Testis (tissue), 2 donors: ENCODE measurements at regions not wholly inside any gene's neighbourhood (a gene's known extent, or its start where the extent isn't known, plus 50 kb on each side); places are given as distances from the start of the nearest gene placed in this dataset.

Experiments used
- DNase-seq: peaks from one replicate; pipeline ENCODE4 v3.0.0-alpha.2; 2019
- H3K27ac ChIP-seq, 2 donors: fragments of 200-600 bp; sonication (generic); one replicate each; pipeline ENCODE4 v1.5.1; 2019
- H3K27me3 ChIP-seq: fragments of 200-600 bp; sonication (generic); one replicate; pipeline ENCODE4 v1.5.1; 2019
- H3K36me3 ChIP-seq: fragments of 200-600 bp; sonication (generic); one replicate; pipeline ENCODE4 v1.5.1; 2017; ENCODE audit warnings: low read depth; ENCODE audit errors: missing control alignments
- H3K4me1 ChIP-seq: fragments of 200-600 bp; sonication (generic); one replicate; pipeline ENCODE4 v1.5.1; 2019
- H3K4me3 ChIP-seq, 2 donors: fragments of 200-600 bp; sonication (generic); one replicate each; pipeline ENCODE4 v1.5.1; 2017 to 2019
- H3K9me3 ChIP-seq: fragments of 200-600 bp; sonication (generic); one replicate; pipeline ENCODE4 v1.5.1; 2017
- POLR2A ChIP-seq: fragments of 450-650 bp; IDR thresholded peaks from one replicate; pipeline ENCODE4 v1.6.1; 2017; ENCODE audit warnings: antibody characterized with exemption, mild to moderate bottlenecking, moderate library complexity
- WGBS, 2 donors: methylation state at CpG; one replicate each; pipeline ENCODE4 v1.1.5; 2018; 5-methylcytosine and 5-hydroxymethylcytosine counted together
- intact Hi-C: fragments of 100-400 bp; cut with DNase I; formaldehyde crosslinking; loops from one replicate; pipeline ENCODE4 v1.15.1; 2023; ENCODE audit warnings: low total_unique reads
- TF ChIP-seq, protein P1 (sequence below), 3 experiments: fragments of 450-650 bp in 2 of 3; fragments of 200-600 bp in 1 of 3; sonication (generic) in 1 of 3; IDR thresholded peaks; one replicate each; pipeline ENCODE4 v1.5.1; 2016 to 2019; ENCODE audit warnings: antibody characterized with exemption in 3 of 3, mild to moderate bottlenecking in 2 of 3, moderate library complexity in 1 of 3

DNA sequence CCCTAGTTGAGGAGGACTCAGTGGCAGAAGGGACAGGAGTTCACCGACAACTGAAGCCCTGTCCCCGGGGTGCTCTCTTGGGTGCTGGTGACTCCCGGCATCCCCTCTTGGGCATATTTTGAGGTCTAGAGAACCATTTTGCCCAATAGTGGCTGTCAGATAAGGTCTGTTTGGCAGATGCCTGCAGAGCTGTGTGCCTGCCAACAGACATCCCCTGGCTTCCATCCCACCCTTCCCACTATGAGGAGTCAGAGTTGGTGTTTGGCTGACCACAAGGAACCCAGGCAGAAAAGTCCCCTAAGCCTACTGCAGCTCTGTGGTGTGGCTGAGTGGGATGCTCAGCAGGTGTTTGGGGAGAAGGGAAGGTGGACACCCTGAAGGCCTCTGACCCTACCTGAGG is 207.0 kb downstream of the AUH start:
- H3K4me1 ChIP-seq = peaks cover 4% of the 10 kb centered on the region
- WGBS, 2 donors = 94 to 96% methylated on average over 3 of the region's 3 CpGs
- no peaks in the 10 kb centered on the region for H3K9me3 ChIP-seq
- no peaks in the 10 kb centered on the region for H3K27me3 ChIP-seq
- intact Hi-C loops = no loop called here
- H3K36me3 ChIP-seq = no peaks in the 10 kb centered on the region
- no peak overlapping the region for H3K4me3 ChIP-seq
- no peak for TF ChIP-seq POLR2A
- TF ChIP-seq, protein P1, sequence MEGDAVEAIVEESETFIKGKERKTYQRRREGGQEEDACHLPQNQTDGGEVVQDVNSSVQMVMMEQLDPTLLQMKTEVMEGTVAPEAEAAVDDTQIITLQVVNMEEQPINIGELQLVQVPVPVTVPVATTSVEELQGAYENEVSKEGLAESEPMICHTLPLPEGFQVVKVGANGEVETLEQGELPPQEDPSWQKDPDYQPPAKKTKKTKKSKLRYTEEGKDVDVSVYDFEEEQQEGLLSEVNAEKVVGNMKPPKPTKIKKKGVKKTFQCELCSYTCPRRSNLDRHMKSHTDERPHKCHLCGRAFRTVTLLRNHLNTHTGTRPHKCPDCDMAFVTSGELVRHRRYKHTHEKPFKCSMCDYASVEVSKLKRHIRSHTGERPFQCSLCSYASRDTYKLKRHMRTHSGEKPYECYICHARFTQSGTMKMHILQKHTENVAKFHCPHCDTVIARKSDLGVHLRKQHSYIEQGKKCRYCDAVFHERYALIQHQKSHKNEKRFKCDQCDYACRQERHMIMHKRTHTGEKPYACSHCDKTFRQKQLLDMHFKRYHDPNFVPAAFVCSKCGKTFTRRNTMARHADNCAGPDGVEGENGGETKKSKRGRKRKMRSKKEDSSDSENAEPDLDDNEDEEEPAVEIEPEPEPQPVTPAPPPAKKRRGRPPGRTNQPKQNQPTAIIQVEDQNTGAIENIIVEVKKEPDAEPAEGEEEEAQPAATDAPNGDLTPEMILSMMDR (IDR thresholded peaks at IDR 0.05) = no peak
- no peak for DNase-seq
- H3K27ac ChIP-seq = no peak overlapping the region

DNA sequence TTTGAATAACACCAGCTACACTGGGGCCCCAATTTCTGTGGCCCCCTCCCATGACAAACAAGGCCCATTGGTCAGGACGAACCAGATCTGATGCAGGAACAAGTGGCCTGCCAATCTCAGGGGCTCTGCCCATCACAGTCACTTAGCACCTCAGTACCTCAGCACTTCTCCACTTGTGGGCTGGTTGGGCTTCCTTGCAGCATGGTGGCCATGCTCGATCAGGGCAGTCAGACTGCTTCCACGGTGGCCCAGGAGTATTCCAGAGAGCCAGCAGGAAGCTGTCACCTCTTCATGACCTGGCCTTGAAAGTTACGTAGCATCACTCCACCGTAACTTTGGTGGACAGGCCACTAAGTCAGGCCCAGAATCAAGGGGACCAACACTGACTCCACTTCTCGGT is 206.5 kb downstream of the AUH start:
- TF ChIP-seq POLR2A = no peak
- TF ChIP-seq, protein P1 (IDR thresholded peaks at IDR 0.05) = no peak
- Histone ChIP-seq H3K4me1 (peaks cover 4% of the 10 kb centered on the region), H3K4me3 (no peak overlapping the region), H3K27ac (no peak overlapping the region), H3K27me3 (no peaks in the 10 kb centered on the region), H3K36me3 (no peaks in the 10 kb centered on the region), H3K9me3 (no peaks in the 10 kb centered on the region)
- WGBS, 2 donors = 89 to 94% methylated on average over 1 to 6 of the region's 6 CpGs
- intact Hi-C loops = no loop called here
- no peak for DNase-seq

- Histone ChIP-seq H3K36me3 (no peaks in the 10 kb centered on the region), H3K4me3 (no peak overlapping the region), H3K27ac (no peak overlapping the region), H3K9me3 (no peaks in the 10 kb centered on the region), H3K4me1 (peaks cover 4% of the 10 kb centered on the region), H3K27me3 (no peaks in the 10 kb centered on the region)
- TF ChIP-seq, protein P1 (IDR thresholded peaks at IDR 0.05) = no peak
- TF ChIP-seq POLR2A = no peak
- 74 to 90% methylated on average over 7 of the region's 7 CpGs for WGBS, 2 donors
- DNase-seq = no peak
- intact Hi-C loops = no loop called here
Observed at GRCh38 chr9:91155746-91156376, 205.9 kb downstream of the AUH start.

- no peaks in the 10 kb centered on the region for H3K36me3 ChIP-seq
- H3K27me3 ChIP-seq = no peaks in the 10 kb centered on the region
- WGBS, 2 donors = 76 to 81% methylated on average over 10 of the region's 10 CpGs
- peaks cover under 1% of the 10 kb centered on the region for H3K4me1 ChIP-seq
- H3K4me3 ChIP-seq = no peak overlapping the region
- TF ChIP-seq, protein P1 (IDR thresholded peaks at IDR 0.05) = no peak
- no peaks in the 10 kb centered on the region for H3K9me3 ChIP-seq
- intact Hi-C loops = no loop called here
- no peak for DNase-seq
- no peak overlapping the region for H3K27ac ChIP-seq
Observed at GRCh38 chr9:91156451-91157234, 205.1 kb downstream of the AUH start.
